GM12878 (cell line): ENCODE measurements at regions not wholly inside any gene's neighbourhood (a gene's known extent, or its start where the extent isn't known, plus 50 kb on each side); places are given as distances from the start of the nearest gene placed in this dataset.

Source experiments
- CTCF ChIP-seq, 3 experiments: IDR thresholded peaks in 2 of 3; conservative IDR thresholded peaks in 1 of 3; 2 replicates each; pipeline ENCODE4 v1.5.1; 2011; ENCODE audit warnings: low read depth in 3 of 3, low read length in 3 of 3, mild to moderate bottlenecking in 3 of 3, control low read depth in 2 of 3, moderate library complexity in 2 of 3, inconsistent platforms in 1 of 3, mixed read lengths in 1 of 3; ENCODE audit not compliant: control insufficient read depth in 2 of 3, insufficient read depth in 1 of 3; ENCODE audit errors: extremely low read depth in 1 of 3
- MXI1 ChIP-seq: fragments of 150-350 bp; IDR thresholded peaks from 2 replicates; pipeline ENCODE4 v1.6.1; 2011; ENCODE audit warnings: low read depth, mild to moderate bottlenecking, inconsistent platforms, low read length, improper control_type of control experiment
- TF ChIP-seq, protein P1 (sequence below): fragments of 450-650 bp; formaldehyde crosslinking; IDR thresholded peaks from 2 replicates; pipeline ENCODE4 v1.4.0; 2022; ENCODE audit warnings: mild to moderate bottlenecking, moderate library complexity
- TF ChIP-seq, protein P2 (sequence below): IDR thresholded peaks from 2 replicates; pipeline ENCODE4 v1.6.1; 2012; ENCODE audit warnings: mild to moderate bottlenecking, low read depth, low read length

DNA sequence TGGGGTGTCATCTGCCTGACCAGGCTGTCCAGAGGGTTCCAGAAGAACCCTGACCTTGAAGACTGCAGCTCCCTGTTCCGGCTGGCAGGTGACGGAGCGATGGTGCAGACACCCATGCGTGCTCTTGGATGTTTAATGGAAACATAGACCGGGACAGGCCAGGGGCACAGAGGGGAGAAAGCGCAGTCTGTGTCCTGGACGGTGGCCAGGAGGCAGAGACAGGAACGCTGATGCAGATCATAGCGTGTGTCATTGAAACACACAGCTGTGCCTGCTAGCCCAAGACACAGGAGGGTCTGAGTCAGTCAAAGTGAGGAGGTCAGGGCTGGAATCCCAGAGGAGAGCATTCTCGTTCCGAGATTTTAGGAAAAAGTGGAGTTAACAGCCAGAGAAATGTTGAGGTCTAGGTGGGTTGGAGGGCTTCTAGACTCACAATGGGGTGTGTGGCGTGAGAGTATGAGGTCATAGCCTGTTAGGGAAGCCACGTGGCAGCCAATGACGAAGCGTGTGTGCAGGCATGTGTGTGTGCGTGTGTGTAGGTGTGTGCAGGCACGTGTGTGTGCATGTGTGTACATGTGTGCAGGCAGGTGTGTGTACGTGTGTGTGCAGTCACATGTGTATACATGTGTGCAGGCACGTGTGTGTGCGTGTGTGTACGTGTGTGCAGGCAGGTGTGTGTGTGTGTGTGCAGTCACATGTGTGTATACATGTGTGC lies 167.0 kb downstream of the ERMARD start:
- TF ChIP-seq MXI1: no peak
- TF ChIP-seq CTCF (IDR thresholded peaks at IDR 0.05 in 2 of 3, conservative IDR thresholded peaks at IDR 0.05 in 1 of 3; ENCODE audit: control insufficient read depth in 2 of 3, extremely low read depth in 1 of 3, insufficient read depth in 1 of 3, low read depth in 3 of 3, low read length in 3 of 3): no peak
- TF ChIP-seq, protein P1, sequence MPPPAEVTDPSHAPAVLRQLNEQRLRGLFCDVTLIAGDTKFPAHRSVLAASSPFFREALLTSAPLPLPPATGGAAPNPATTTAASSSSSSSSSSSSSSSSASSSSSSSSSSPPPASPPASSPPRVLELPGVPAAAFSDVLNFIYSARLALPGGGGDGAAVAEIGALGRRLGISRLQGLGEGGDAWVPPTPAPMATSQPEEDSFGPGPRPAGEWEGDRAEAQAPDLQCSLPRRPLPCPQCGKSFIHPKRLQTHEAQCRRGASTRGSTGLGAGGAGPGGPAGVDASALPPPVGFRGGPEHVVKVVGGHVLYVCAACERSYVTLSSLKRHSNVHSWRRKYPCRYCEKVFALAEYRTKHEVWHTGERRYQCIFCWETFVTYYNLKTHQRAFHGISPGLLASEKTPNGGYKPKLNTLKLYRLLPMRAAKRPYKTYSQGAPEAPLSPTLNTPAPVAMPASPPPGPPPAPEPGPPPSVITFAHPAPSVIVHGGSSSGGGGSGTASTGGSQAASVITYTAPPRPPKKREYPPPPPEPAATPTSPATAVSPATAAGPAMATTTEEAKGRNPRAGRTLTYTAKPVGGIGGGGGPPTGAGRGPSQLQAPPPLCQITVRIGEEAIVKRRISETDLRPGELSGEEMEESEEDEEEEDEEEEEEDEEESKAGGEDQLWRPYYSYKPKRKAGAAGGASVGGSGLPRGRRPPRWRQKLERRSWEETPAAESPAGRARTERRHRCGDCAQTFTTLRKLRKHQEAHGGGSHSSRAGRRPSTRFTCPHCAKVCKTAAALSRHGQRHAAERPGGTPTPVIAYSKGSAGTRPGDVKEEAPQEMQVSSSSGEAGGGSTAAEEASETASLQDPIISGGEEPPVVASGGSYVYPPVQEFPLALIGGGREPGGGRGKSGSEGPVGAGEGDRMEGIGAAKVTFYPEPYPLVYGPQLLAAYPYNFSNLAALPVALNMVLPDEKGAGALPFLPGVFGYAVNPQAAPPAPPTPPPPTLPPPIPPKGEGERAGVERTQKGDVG (CRISPR knock-in tag): no peak
- TF ChIP-seq, protein P2, sequence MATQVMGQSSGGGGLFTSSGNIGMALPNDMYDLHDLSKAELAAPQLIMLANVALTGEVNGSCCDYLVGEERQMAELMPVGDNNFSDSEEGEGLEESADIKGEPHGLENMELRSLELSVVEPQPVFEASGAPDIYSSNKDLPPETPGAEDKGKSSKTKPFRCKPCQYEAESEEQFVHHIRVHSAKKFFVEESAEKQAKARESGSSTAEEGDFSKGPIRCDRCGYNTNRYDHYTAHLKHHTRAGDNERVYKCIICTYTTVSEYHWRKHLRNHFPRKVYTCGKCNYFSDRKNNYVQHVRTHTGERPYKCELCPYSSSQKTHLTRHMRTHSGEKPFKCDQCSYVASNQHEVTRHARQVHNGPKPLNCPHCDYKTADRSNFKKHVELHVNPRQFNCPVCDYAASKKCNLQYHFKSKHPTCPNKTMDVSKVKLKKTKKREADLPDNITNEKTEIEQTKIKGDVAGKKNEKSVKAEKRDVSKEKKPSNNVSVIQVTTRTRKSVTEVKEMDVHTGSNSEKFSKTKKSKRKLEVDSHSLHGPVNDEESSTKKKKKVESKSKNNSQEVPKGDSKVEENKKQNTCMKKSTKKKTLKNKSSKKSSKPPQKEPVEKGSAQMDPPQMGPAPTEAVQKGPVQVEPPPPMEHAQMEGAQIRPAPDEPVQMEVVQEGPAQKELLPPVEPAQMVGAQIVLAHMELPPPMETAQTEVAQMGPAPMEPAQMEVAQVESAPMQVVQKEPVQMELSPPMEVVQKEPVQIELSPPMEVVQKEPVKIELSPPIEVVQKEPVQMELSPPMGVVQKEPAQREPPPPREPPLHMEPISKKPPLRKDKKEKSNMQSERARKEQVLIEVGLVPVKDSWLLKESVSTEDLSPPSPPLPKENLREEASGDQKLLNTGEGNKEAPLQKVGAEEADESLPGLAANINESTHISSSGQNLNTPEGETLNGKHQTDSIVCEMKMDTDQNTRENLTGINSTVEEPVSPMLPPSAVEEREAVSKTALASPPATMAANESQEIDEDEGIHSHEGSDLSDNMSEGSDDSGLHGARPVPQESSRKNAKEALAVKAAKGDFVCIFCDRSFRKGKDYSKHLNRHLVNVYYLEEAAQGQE: no peak
